ENCODE measurements at regions not wholly inside any gene's neighbourhood (a gene's known extent, or its start where the extent isn't known, plus 50 kb on each side); places are given as distances from the start of the nearest gene placed in this dataset.

- POLR2A ChIA-PET: no interaction called here
- Histone ChIP-seq H3K4me1 (ENCODE audit: control insufficient read depth, insufficient read depth, low read length) (no peaks in the 10 kb centered on the region), H3K27ac (ENCODE audit: low read length) (no peak overlapping the region), H3K36me3 (ENCODE audit: control insufficient read depth, insufficient read depth, low read length) (no peaks in the 10 kb centered on the region), H3K9me3 (ENCODE audit: control insufficient read depth, insufficient read depth, low read depth, low read length) (no peaks in the 10 kb centered on the region), H3K4me3 (ENCODE audit: low read depth in 2 of 2, low read length in 2 of 2) (no peak overlapping the region), H3K27me3 (ENCODE audit: control insufficient read depth, insufficient read depth, low read length) (no peaks in the 10 kb centered on the region; the same call in 1 of the 2 replicates)
- no peak for ATAC-seq
- no peak for DNase-seq (ENCODE audit: low read depth, low spot score)
- BruUV-seq (replicated peaks): no TSS peak
- TF ChIP-seq CTCF (IDR thresholded peaks at IDR 0.05) (no peak), SIN3A (IDR thresholded peaks at IDR 0.05; ENCODE audit: borderline replicate concordance, insufficient read depth, low read depth, low read length) (no peak), POLR2AphosphoS5 (IDR thresholded peaks at IDR 0.05; ENCODE audit: low read depth, low read length) (no peak), REST (IDR thresholded peaks at IDR 0.05; ENCODE audit: insufficient read depth in 1 of 2, low read depth in 2 of 2, low read length in 1 of 2) (no peak), TCF7L2 (IDR thresholded peaks at IDR 0.05; ENCODE audit: low read depth, low read length) (no peak)
- intact Hi-C loops (cut with micrococcal nuclease; ENCODE audit: unreplicated experiment) (no loop called here), in situ Hi-C loops (cut with HindIII; ENCODE audit: low pct_unique_long_range_greater_than_20kb, low sequenced_read_pairs) (no loop called here)
- CTCF ChIA-PET: no interaction called here
Observed at GRCh38 chr1:209411491-209411929, 172.0 kb upstream of the CAMK1G start.

GRCh38 chr1:209412036-209412435 is 171.5 kb upstream of the CAMK1G start:
- ChIA-PET POLR2A (no interaction called here), CTCF (interaction anchor here (0.6 kb wide), 1 partner anchor 26 kb away, joined by 7 read pairs; no protein-coding TSS in a partner anchor)
- intact Hi-C loops (cut with micrococcal nuclease; ENCODE audit: unreplicated experiment): no loop called here
- in situ Hi-C loops (cut with HindIII; ENCODE audit: low pct_unique_long_range_greater_than_20kb, low sequenced_read_pairs): no loop called here
- no peaks in the 10 kb centered on the region for H3K9me3 ChIP-seq (ENCODE audit: control insufficient read depth, insufficient read depth, low read depth, low read length)
- BruUV-seq (replicated peaks): no TSS peak
- H3K4me1 ChIP-seq (ENCODE audit: control insufficient read depth, insufficient read depth, low read length): no peaks in the 10 kb centered on the region
- no peak for ATAC-seq
- no peaks in the 10 kb centered on the region; the same call in 1 of the 2 replicates for H3K27me3 ChIP-seq (ENCODE audit: control insufficient read depth, insufficient read depth, low read length)
- H3K27ac ChIP-seq (ENCODE audit: low read length): no peak overlapping the region
- no peak for TF ChIP-seq TCF7L2 (IDR thresholded peaks at IDR 0.05; ENCODE audit: low read depth, low read length)
- no peak for TF ChIP-seq SIN3A (IDR thresholded peaks at IDR 0.05; ENCODE audit: borderline replicate concordance, insufficient read depth, low read depth, low read length)
- TF ChIP-seq CTCF (IDR thresholded peaks at IDR 0.05): no peak
- H3K36me3 ChIP-seq (ENCODE audit: control insufficient read depth, insufficient read depth, low read length): no peaks in the 10 kb centered on the region
- no peak for DNase-seq (ENCODE audit: low read depth, low spot score)
- H3K4me3 ChIP-seq (ENCODE audit: low read depth in 2 of 2, low read length in 2 of 2): no peak overlapping the region
